ENCODE measurements at regions not wholly inside any gene's neighbourhood (a gene's known extent, or its start where the extent isn't known, plus 50 kb on each side); places are given as distances from the start of the nearest gene placed in this dataset.

DNA sequence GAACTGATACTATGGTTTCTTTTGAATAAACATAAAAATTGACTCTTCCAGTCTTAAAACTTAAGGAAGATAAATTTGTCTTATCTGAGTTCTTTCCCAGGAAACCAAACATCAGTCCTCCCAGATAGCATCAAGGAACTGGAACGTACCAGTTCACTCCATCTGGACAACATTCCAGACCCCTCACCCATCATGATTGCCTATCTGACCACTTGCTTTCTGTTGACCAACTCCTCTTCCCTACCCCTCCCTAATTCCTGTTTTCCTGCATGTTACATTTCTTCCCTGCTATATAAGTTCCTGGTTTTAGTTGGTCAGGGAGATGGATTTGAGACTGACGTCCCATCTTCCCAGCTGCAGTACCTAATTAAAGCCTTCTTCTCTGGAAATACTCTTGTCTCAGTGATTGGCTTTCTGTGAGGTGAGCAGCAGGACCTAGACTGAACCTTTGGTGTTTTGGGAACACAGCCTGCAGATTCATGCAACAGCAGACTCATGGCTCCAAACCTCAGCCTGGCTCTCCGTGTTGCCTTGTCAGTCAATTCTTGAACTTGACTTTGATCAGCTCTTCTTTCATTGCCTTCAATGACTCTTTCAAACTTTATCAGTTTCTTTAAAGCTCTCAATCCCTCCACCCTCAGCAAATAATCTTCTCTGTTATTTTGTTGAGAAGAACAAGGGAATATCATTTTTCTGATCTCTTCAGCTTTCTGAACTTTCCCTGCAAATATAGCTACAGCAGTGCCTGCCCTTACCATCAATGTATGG is 123.6 kb downstream of the RPL22L1 start:
- peak overlapping the region; percentile 71 for H3K27ac ChIP-seq (ENCODE audit: low read depth, low read length)
- H3K4me1 ChIP-seq (ENCODE audit: insufficient read depth, low read length) = peaks cover 49% of the 10 kb centered on the region
- no peak overlapping the region for H3K4me3 ChIP-seq (ENCODE audit: insufficient read depth, low read length)
- no peaks in the 10 kb centered on the region for H3K27me3 ChIP-seq (ENCODE audit: insufficient read depth, low read length)
- no peak overlapping the region for H3K4me2 ChIP-seq (ENCODE audit: insufficient read depth, low read length)
- no peak for TF ChIP-seq CTCF (IDR thresholded peaks at IDR 0.05; ENCODE audit: extremely low read depth, low read depth, low read length)
- no peaks in the 10 kb centered on the region for H3K36me3 ChIP-seq (ENCODE audit: insufficient read depth, low read length)
- H3K79me2 ChIP-seq (ENCODE audit: insufficient read depth, low read length) = no peaks in the 10 kb centered on the region
- no peaks in the 10 kb centered on the region for H4K20me1 ChIP-seq (ENCODE audit: insufficient read depth, low read length)
- no peaks in the 10 kb centered on the region for H3K9me3 ChIP-seq (ENCODE audit: low read depth, low read length)
- H2AFZ ChIP-seq (ENCODE audit: low read length) = no peak overlapping the region
- DNase-seq (ENCODE audit: insufficient read length, low spot score, missing footprints) = no peak

DNA sequence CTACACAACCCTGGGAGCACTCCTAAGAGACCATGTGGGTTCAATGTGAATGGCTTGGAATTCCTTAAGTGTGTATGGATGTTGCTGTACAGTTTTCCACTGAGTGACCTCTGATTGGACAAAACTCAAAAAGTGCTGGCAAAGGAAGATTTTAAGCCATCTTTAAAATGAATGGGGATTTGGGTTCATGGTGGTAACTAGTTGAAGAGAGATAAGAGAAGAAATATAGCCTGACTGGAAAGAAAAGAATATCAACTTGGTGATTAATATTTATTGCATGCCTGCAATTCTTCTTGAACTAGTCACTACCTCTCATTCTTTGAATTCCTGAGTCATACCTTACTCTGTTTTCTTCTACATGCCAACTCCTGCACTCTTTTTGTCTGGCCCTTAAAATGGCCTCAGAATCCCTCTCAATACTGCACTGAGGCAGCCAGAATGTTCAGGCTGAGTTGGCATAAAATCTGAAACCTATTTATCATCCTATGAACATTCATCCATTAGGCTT is 124.7 kb downstream of the RPL22L1 start:
- H3K9me3 ChIP-seq (ENCODE audit: low read depth, low read length) = no peaks in the 10 kb centered on the region
- H2AFZ ChIP-seq (ENCODE audit: low read length) = no peak overlapping the region
- no peaks in the 10 kb centered on the region for H3K36me3 ChIP-seq (ENCODE audit: insufficient read depth, low read length)
- peaks cover 49% of the 10 kb centered on the region for H3K4me1 ChIP-seq (ENCODE audit: insufficient read depth, low read length)
- DNase-seq (ENCODE audit: insufficient read length, low spot score, missing footprints) = no peak
- H4K20me1 ChIP-seq (ENCODE audit: insufficient read depth, low read length) = no peaks in the 10 kb centered on the region
- no peaks in the 10 kb centered on the region for H3K27me3 ChIP-seq (ENCODE audit: insufficient read depth, low read length)
- H3K4me2 ChIP-seq (ENCODE audit: insufficient read depth, low read length) = no peak overlapping the region
- H3K79me2 ChIP-seq (ENCODE audit: insufficient read depth, low read length) = no peaks in the 10 kb centered on the region
- TF ChIP-seq CTCF (IDR thresholded peaks at IDR 0.05; ENCODE audit: extremely low read depth, low read depth, low read length) = no peak
- peak overlapping the region; percentile 71 for H3K27ac ChIP-seq (ENCODE audit: low read depth, low read length)
- no peak overlapping the region for H3K4me3 ChIP-seq (ENCODE audit: insufficient read depth, low read length)

GRCh38 chr3:170741756-170742529 is 128.1 kb downstream of the RPL22L1 start:
- peak overlapping the region; percentile 84 for H3K27ac ChIP-seq (ENCODE audit: low read depth, low read length)
- peaks cover 62% of the 10 kb centered on the region for H3K4me1 ChIP-seq (ENCODE audit: insufficient read depth, low read length)

More at GRCh38 chr3:170741756-170742529, 128.1 kb downstream of the RPL22L1 start:
- Histone ChIP-seq H3K4me3 (ENCODE audit: insufficient read depth, low read length) (no peak overlapping the region), H2AFZ (ENCODE audit: low read length) (peak overlapping the region; percentile 36), H3K36me3 (ENCODE audit: insufficient read depth, low read length) (no peaks in the 10 kb centered on the region), H4K20me1 (ENCODE audit: insufficient read depth, low read length) (no peaks in the 10 kb centered on the region), H3K79me2 (ENCODE audit: insufficient read depth, low read length) (no peaks in the 10 kb centered on the region), H3K9me3 (ENCODE audit: low read depth, low read length) (no peaks in the 10 kb centered on the region), H3K4me2 (ENCODE audit: insufficient read depth, low read length) (peak overlapping the region; percentile 69), H3K27me3 (ENCODE audit: insufficient read depth, low read length) (no peaks in the 10 kb centered on the region)
- TF ChIP-seq CTCF (IDR thresholded peaks at IDR 0.05; ENCODE audit: extremely low read depth, low read depth, low read length) = no peak
- DNase-seq (ENCODE audit: insufficient read length, low spot score, missing footprints) = no peak

Measured in osteoblast (primary cell).